ENCODE measurements at regions not wholly inside any gene's neighbourhood (a gene's known extent, or its start where the extent isn't known, plus 50 kb on each side); places are given as distances from the start of the nearest gene placed in this dataset.
A peak's percentile ranks its signal among the peaks of the same experiment; 100 is the strongest.
"Not testable (repeated sequence)": the region's sequence is repeated elsewhere in the genome, so short reads cannot be mapped to it uniquely, and the experiment has no call there.

DNA sequence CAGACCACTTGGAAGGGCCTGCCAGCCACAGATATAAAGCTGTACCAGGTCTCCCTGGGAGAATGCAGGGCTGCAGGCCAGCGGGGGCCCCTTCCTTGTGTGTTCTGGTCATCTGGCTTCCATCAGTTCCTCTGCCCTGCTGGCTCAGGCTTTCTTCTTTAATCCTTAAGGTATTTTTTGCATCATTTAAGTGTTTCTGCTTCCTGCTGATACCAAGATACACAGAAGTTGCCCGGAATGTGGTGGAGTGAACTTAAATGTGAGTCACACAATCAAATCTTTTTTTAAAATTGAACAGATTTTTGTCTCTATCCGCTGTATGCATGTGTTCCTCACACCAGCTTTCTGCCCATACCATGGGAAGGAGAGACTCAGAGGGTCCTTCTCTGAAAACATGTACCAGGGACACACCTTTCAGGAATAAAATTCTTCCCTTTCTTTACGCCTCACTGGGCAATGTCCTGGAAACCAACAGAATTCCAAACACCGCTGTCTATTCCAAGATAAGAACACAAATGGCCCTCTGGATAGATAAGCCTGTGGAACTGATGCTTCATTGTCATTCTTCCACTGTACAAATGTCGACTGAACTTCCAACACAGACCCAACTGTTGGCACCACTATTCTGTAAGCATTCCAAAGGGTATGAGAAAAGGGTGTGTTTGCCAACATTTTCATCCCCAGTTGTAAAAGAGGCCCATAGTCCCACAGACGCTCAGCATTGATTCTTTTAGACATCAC, 206.2 kb upstream of the MYLIP start:
- DNase-seq: no peak

DNA sequence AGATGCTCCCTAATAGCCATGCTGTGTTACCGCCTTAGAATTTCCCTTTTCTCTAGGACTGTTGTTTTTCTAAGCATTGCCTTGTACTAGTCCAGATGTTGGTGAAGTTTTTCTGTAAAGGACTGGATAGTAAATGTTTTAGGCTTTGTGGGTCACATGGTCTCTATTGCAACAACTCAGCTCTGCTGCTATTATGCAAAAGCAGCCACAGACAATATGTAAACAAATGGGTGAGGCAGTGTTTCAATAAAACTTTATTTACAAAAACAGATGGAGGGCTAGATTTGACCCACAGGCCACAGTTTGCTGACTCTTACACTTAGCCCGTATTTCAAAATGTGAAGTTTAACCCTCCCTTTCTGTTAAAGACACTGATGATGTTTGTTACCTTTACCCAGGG, 207.6 kb upstream of the MYLIP start:
- DNase-seq: no peak

DNA sequence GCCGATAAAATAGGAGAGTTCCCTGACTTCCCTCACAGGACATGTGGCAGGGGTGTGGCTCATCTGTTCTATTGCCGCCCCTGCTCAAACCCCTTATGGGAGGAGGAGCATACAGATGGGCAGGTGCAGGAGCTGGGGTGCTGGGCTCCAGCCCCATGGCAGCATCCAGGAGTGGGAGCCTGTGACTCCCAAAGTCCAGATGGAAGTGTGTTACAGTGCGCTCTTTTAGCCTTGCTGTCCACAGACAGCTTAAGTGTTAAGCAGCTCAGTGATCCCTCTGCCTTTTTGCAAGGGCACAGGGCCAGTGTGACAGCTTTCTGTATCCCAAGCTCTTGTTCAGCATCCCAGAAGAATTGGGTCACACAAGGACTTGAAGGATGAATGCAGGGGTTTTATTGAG, 212.3 kb upstream of the MYLIP start:
- DNase-seq: no peak

DNA sequence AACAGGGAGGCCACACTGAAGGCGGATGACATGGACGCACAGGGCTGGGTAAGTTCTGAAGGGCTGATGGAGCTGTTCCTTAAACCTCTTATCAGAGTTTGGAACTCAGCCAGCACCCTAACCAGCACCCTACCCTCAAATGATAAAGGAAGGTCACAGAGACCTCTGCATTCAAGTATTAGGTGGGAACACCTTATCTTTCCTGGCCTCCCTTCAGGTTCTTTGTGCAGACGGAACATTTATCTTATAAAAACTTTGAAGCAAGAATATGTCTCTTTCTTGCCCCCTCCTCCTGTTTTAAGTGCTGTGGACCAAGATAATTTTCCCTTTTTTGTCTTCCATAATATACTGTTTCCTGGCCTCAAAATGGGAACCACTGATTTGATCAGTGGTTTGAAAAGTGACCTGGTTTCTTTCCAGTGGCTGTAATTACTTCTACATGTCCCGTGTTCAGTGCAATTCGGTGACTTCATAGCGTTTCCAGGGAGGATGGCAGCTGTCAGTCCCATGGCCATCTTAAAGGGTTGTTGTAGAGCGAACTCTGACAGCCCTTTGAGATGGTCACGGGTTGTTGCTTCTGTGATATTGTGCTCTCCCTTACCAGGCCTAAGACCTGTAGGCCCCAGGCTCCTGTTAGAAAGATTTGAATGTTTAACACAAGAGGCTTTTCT, 213.2 kb upstream of the MYLIP start:
- DNase-seq: no peak

DNA sequence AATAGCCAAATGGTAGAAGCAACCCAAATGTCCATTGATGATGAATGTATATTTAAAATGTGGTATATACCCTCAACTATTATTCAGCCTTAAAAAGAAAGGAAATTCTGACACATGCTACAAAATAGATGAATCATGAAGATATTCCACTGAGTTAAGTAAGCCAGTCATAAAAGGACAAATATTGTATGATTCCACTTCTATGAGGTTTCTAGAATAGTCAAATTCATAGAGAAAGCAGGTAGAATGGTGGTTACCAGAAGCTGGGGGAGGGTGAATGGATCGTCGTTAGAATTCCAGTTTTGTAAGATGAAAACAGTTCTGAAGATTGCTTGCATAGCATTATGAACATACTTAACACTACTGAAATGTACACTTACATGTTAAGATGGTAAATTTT, 214.3 kb upstream of the MYLIP start:
- no peak for DNase-seq

DNA sequence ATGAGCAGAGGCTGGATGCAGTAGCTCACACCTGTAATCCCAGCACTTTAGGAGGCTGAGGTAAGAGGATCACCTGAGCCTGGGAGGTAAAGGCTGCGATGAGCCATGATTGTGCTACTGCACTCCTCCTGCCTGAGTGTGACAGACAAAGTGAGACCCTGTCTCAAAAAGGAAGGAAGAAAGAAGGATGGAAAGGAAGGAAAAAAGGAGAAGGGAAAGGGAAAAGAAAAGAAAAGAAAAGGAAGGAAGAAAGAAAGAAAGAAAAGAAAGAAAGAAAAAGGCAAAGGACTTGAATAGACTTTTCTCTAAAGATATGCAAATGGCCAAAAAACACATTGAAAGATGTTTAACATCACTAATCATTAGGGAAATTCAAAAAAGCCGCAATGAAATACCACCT, 215.3 kb upstream of the MYLIP start:
- DNase-seq: no peak

DNA sequence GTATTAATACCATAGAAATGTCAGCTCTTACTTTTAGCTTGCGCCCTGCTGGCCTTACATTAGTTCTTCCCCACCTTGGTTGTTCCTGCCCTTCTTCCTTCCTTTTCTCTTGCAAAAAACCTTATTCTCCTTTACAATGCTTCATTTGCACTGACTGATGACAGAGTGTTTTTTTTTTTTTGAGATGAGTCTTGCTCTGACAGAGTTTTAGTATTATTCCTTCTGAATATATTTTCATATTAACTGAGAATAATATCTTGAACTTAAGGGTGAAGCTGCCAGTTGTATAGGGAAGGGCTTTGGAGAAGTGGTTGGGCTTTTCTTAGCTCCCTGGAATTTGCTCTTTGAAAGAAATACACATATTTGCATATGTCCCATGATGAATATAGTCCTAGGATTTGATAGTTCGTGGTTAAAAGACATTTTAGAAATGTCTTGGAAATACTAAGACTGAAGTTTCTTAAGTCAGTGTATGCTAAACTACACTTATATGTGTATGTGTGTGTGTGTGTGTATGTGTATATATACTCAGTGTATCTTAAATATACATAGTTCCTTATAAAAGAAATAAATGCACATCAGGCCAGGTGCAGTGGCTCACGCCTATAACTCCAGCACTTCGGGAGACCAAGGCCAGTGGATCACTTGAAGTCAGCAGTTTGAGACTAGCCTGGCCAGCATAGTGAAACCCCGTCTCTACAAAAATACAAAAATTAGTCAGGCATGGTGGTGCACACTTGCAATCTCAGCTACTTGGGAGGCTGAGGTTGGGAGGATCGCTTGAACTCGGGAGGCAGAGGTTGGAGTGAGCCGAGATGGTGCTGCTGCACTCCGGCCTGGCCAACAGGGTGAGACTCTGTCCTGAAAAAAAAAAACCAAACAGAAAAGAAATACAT, 216.1 kb upstream of the MYLIP start:
- DNase-seq: no peak

DNA sequence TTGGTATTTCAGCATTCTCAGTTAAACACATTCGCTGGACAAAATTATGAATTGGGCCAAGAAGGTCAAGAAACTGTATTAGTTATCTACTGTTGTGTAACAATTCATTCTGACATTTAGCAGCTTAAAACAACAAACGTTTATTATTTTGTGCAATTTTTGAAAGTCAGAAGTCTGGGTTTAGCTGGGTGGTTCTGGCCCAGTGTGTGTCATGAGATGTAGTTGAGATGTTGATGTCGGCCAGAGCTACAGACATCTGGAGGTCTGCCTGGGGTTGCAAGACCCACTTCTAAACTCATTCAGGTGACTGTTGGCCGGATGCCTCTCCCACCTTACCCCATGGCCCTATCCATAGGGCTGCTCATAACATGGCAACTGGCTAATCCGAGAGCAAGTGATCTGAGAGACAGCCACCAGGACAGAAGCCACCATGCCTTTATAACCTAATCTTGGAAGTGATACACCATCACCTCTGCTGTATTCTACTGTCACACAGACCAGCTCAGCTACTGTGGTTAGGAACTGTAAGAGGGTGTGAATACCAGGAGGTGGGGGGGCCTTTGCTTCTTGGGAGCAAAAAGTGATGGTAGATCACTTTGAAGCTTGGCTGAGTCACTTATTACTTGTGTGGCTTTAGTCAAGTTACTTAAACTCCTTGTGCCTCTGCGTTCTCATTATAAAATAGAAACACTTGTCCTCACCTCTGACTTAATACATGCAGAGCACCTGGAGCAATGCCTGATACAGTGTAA, 217.0 kb upstream of the MYLIP start:
- DNase-seq: no peak

DNA sequence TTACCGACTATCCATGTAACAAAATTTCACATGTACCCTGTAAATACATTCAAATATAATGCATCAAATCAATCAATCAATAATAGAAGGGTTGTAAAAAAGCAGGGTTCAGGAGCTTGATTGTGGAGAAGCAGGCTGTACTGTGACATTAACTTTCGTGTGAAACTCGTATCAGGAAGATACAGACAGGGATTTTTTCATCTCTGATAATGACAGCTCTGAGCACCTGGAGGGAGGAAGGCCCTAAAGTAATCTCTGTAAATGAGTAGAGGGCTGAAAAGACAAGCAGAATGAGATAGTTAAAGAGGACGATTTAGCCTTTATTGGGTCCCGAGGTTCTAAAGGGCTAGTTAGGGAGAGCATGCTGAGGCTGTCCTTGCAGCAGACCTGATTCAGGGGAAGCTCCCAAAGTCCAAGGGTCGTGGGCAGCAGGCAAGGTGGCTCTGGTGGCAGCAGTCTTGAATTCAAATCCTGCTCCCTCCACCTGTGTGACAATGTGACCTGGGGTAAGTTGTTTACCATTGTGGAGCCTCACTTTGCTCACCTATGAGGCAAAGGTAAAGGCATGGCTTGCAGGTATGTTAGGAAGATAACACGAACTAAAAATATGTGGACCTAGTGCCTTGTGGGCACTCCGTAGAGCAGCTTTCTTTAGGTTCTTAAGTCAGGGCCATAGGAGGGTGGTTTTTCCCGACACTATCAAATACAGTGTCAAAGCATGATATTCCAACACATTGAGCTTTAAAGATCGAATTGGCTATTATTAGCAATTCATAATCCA, 219.4 kb upstream of the MYLIP start:
- DNase-seq: no peak

DNA sequence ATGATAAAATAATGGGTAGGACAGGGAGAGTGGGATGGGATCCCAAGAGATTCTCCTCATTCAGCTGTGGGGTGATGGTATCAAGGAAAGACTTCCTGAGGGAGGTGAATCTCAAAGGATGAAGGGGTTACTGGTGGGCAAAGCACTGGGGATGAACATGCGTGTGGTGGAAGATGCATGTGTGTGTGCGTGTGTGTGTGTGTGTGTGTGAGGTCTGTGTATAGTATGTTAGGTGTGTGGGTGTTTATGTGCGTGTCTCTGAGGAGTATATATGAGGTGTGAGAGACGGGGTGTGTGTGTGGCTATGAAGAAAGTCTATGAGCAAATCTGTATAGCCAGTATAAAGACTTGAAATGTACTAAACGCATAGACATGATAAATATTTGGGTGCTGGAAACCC, 220.0 kb upstream of the MYLIP start:
- DNase-seq: no peak

DNA sequence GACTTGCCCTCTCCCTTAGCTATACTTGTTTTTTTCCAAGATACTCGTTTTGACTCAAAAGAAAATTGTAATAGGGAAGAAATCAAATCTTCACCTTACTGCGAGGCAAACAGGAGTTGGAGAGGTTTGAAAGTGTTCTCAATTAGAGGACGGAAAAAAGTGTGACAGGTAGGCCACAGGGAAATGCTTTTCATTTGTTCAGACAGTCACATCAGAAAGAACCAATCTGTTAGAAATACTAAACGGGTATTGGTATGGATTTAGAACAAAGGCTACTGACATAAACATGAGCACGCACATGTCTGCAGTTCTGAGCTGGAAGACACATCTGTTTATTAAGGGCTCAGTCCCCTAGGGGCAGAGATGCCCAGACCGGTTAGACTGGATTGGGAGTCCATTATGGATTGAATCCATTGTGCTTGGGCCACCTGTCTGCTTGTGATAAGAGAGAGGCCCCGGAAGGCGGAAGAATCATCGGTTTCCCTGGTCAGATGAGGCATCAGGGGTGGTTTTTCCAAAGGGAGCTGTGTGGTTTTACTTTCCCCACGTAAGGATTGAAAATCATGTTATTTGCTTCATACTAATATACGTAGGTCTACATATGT, 220.9 kb upstream of the MYLIP start:
- DNase-seq: peak; percentile 74

DNA sequence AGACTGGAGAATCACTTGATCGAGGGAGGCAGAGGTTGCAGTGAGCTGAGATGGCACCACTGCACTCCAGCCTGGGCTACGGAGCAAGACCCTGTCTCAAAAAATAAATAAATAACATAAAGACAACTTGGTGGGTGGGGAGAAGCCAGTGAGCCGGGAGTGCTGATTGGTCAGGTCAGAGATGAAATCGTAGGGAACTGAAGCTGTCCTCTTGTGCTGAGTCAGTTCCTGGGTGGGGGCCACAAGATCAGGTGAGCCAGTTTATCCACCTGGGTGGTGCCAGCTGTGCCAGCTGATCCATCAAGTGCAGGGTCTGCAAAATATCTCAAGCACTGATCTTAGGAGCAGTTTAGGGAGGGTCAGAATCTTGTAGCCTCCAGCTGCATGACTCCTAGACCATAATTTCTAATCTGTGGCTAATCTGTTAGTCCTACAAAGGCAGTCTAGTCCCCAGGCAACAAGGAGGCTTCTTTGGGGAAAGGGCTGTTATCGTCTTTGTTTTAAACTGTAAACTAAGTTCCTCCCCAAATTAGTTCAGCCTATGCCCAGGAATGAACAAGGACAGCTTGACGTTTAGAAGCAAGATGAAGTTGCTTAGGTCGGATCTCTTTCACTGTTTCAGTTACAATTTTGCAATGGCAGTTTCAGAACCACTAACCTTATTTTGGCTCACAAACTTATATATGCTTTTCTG, 221.5 kb upstream of the MYLIP start:
- DNase-seq: not testable (repeated sequence)

DNA sequence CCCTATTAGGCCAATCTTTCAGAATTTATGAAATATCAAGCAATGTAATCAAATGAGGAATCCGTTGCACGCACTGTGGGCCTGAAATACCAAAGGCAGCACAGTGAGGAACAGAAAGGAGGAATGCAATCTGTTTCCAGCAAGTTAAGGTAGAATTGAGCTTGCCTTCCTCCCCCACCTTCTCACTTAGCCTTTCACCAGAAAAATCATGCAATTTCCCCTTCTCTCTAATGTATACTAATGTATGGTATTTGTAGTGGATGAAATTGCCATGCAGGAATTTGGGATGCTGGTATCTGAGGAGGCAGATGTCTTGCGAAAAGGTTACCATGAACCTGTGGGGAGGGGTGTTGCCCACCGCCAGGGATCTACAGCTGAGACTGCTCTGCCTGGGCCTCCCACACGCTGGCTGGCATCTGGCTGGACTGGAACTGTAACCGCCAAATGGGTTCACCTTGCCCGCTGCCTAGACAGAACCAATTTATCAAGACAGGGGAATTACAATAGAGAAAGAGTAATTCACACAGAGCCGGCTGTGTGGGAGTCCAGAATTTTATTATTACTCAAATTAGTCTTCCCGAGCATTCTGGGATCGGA, 222.4 kb upstream of the MYLIP start:
- DNase-seq: no peak

DNA sequence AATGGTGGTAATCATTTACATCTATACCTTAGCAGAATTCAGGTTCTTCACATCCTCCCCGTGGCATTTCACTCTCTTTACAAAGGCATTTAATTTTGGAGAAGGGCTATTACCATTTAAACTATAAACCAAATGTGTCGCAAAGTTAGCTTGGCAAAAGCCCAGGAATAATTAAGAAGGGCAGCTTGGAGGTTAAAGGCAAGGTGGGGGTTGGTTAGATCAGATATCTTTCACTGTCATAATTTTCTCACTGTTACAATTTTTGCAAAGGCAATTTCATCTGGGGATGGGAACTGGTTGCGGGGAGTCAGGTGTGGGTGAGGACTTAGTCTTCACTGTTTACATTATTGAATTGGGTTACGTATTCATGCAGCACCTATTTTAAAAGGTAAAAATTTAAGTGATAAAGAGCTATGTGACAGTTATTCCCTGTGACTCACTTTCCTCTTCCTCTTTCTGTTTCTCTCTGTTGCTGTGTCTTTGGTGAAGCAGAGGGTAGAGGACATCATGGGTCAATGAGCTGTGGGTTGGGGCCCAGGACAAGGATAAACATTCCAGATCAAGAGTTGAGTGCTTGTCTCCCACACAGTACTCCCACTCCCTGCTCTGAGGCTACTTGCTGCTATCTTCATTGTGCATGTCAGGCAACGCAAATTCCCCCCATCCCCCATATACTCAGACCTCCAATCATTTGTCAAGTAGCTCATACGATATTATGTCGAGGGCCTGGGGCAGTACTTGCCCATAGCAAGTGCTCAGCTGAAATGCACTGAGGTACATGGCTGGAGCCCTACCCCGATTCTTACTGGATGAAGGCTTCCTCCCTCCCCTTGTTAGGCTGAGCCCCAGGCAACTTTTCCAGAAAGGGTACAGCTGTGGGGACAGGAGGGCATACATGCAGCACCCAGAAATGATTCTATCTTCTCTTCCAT, 223.1 kb upstream of the MYLIP start:
- DNase-seq: no peak

DNA sequence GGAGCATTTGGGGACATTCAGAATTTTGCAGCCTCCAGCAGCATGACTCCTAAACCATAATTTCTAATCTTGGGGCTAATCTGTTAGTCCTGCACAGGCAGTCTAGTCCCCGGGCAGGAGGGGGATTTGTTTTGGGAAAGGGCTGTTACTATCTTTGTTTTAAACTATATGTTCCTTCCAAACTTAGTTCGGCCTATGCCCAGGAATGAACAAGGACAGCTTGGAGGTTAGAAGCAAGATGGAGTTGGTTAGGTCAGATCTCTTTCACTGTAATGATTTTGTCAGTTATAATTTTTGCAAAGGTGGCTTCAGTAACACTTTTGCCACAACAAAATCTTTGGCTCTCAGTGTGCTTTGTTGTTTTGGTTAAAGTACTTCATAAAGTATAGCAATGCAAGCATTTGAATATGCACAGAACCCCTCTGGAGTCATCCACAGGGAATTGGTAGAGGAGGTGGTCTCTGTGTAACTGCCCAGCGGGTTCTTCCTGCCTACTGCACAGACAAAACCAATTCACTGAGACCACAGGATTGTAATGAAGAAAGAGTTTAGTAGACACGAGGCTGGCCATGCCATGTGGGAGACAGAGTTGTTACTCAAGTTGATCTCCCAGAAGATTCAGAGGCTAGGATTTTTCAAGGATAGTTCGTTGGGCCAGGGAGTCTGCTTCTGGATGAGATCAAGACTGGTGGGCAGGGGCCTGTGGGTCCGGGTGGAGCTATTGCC, 224.1 kb upstream of the MYLIP start:
- no peak for DNase-seq

DNA sequence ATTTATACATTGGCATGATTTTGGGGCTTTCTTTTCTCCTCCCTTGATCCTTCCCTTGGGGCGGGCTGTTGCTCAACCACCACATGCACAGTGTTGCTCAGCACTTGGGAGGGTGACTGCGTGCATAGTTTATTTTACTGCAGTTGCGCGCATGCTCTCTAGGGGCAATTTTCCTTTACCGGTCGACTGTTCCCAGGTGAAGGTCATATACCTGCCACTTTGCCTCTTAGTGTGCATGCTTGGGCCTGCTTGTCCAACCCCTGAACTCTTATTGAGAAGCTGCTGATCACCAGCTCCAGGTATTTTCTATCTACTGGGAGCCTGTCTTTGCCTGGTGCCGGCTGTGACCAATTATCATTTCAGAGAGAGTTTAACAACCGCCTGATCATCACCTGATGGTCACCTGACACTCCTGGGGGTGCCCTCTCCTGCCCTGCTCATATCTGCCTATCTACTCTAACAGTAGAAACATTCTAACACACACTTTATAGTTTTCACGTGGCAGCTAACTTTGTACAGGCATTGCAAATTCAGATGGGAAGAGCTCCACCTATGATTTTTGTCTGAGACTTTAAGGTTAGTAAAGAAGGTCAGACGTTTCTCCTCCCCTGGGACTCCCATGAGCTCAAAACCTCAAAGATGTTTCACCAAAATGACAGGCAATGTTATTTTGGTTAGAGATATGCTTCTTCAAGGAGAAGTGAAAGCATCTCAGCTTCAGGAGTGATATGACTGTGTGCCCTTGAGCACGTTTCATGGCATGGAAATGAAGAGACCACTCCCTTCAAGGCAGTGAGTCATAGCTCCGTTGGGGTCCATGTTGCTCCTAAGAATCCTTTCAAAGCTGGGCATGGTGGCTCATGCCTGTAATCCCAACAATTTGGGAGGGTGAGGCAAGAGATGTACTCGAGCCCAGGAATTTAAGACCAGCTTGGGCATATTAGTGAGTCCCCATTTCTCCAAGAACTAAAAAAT, 227.5 kb upstream of the MYLIP start:
- DNase-seq: no peak

DNA sequence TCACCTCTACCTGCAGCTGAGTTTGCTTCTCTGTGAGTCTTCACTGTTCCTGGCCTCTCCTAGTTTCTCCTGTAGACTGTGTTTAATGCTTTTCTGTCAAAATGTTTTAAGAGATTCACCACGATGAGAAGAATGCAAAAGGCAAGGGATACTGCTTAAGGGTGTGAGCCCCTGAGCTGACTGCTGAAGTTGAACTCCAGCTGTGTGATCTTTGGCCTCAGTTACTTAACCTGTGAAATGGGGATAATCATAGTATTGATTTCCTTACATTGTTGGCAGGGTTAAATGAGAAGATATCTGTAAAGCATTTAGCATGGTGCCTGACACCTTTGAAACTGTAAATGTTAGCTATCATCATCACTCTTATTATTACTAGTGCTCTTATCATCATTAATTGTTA, 230.2 kb upstream of the MYLIP start:
- DNase-seq: no peak
